HUES64 (cell line): ENCODE measurements at regions not wholly inside any gene's neighbourhood (a gene's known extent, or its start where the extent isn't known, plus 50 kb on each side); places are given as distances from the start of the nearest gene placed in this dataset.

Experiments
- H3K27ac ChIP-seq: 2 replicates; pipeline ENCODE4 v1.7.0; 2013; ENCODE audit warnings: low read depth, low read length, inconsistent platforms
- H3K27me3 ChIP-seq: 2 replicates; pipeline ENCODE4 v1.6.1; 2013; ENCODE audit warnings: mild to moderate bottlenecking, low read length; ENCODE audit not compliant: insufficient read depth
- H3K36me3 ChIP-seq: 2 replicates; pipeline ENCODE4 v1.6.1; 2013; ENCODE audit warnings: mild to moderate bottlenecking, low read length; ENCODE audit not compliant: insufficient read depth
- H3K4me1 ChIP-seq: 2 replicates; pipeline ENCODE4 v1.6.1; 2013; ENCODE audit warnings: mild to moderate bottlenecking, low read length, moderate library complexity; ENCODE audit not compliant: insufficient read depth
- H3K4me3 ChIP-seq: 2 replicates; pipeline ENCODE4 v1.5.1; 2013; ENCODE audit warnings: mild to moderate bottlenecking, low read length, moderate library complexity
- H3K9ac ChIP-seq: 2 replicates; pipeline ENCODE4 v1.6.1; 2013; ENCODE audit warnings: mild to moderate bottlenecking, low read depth, low read length
- H3K9me3 ChIP-seq: 2 replicates; pipeline ENCODE4 v1.6.1; 2013; ENCODE audit warnings: low read depth, low read length; ENCODE audit not compliant: insufficient read depth
- WGBS: fragments of 150-250, 120-280 bp; methylation state at CpG from one replicate; pipeline ENCODE4 v1.1.7; 2013; ENCODE audit warnings: missing lambda C conversion rate; 5-methylcytosine and 5-hydroxymethylcytosine counted together

DNA sequence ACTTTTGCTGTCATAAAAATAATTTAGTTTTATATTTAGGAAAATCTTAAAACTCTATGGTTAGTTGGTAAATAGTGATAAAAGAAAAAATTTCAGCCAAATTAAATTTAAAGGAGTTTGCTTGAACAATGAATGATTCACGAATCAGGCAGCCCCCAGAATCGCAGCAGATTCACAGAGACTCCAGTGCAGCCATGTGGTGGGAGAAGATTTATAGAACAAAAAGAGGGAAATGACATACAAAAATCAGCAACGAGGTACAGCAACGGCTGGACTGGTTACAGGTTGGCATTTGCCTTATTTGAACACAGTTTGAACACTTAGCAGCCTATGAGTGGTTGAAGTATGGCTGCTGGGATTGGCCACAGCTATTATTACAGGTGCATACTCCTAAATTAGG is 96.4 kb upstream of the MYCBP2 start:
- Histone ChIP-seq H3K27ac (no peak overlapping the region), H3K36me3 (no peaks in the 10 kb centered on the region), H3K4me3 (no peak overlapping the region), H3K27me3 (no peaks in the 10 kb centered on the region), H3K4me1 (no peaks in the 10 kb centered on the region), H3K9me3 (no peaks in the 10 kb centered on the region), H3K9ac (no peak overlapping the region)
- WGBS: 92% methylated on average over 4 of the region's 4 CpGs

DNA sequence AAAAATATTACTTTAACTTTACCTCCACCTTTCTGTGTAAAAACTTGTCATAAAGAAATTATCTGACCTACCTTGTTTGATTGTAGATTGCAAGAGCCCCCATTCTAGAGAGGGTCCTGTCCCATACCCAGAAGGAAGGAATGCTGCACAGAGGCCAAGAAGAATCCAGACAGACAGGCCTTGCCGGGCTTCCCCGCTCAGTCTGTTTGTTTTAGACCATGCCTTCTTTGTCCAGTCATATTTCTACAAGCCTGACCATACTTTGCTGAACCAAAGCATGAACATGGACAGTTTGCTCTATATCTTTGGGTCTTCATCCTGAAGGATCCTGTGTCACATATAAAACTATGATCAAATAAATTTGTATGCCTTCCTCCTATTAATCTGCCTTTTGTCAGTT is 95.8 kb upstream of the MYCBP2 start:
- H3K4me3 ChIP-seq: no peak overlapping the region
- H3K27me3 ChIP-seq: no peaks in the 10 kb centered on the region
- no peak overlapping the region for H3K9ac ChIP-seq
- no peaks in the 10 kb centered on the region for H3K4me1 ChIP-seq
- 97% methylated on average over 2 of the region's 2 CpGs for WGBS
- no peaks in the 10 kb centered on the region for H3K36me3 ChIP-seq
- no peak overlapping the region for H3K27ac ChIP-seq
- H3K9me3 ChIP-seq: no peaks in the 10 kb centered on the region

DNA sequence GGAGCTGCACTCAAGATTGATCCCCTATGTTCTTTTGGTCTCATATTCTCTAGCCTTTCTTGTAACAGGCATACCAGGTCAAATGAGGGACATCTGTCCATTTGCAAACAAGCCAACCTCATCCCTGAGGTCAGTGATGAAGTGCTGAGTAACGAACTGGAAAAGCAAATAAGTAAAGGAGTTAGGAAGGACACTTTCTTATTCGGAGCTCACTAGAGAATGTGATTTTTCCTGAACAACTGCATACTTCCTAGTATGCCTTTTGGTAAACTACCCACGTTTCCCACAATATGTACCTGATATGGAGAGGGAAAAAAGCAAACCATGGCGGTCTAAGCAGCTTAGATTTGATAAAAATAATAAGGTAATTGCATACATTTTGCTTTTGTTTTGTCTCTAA is 91.0 kb upstream of the MYCBP2 start:
- Histone ChIP-seq H3K27me3 (no peaks in the 10 kb centered on the region), H3K4me3 (no peak overlapping the region), H3K9ac (no peak overlapping the region), H3K27ac (no peak overlapping the region), H3K36me3 (no peaks in the 10 kb centered on the region), H3K9me3 (no peaks in the 10 kb centered on the region), H3K4me1 (no peaks in the 10 kb centered on the region)
- WGBS: 89% methylated on average over 3 of the region's 4 CpGs

DNA sequence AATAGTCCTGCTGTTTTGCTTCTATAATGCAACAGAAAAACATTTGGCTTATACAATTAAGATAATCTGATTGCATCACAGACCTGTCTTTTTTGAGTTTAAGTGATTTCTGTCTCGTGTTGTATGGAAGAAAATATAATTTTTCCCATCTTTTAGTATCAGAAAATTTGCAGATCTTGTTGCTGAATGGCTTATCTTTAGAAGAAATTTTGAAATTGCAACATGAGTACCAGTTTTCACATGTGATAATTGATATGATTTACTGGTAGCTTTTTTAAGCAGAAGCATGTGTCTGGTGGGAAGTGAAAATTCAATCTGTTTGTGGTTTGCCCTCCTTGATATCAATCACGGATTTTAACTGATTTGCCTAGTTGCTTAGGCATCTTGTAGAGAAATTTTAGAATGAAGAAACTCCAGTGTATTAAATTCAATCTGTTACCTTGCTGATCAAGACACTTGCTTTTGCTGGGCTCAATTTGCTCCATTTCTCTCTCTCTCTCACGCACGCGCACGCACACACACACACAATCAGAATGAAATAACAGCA is 89.8 kb upstream of the MYCBP2 start:
- 91% methylated on average over 5 of the region's 6 CpGs for WGBS
- Histone ChIP-seq H3K4me1 (0 out of 2 replicates have a peak, but pooled peaks cover 6% of the 10 kb centered on the region), H3K4me3 (no peak overlapping the region), H3K9me3 (no peaks in the 10 kb centered on the region), H3K9ac (no peak overlapping the region), H3K27ac (no peak overlapping the region), H3K27me3 (no peaks in the 10 kb centered on the region), H3K36me3 (no peaks in the 10 kb centered on the region)

DNA sequence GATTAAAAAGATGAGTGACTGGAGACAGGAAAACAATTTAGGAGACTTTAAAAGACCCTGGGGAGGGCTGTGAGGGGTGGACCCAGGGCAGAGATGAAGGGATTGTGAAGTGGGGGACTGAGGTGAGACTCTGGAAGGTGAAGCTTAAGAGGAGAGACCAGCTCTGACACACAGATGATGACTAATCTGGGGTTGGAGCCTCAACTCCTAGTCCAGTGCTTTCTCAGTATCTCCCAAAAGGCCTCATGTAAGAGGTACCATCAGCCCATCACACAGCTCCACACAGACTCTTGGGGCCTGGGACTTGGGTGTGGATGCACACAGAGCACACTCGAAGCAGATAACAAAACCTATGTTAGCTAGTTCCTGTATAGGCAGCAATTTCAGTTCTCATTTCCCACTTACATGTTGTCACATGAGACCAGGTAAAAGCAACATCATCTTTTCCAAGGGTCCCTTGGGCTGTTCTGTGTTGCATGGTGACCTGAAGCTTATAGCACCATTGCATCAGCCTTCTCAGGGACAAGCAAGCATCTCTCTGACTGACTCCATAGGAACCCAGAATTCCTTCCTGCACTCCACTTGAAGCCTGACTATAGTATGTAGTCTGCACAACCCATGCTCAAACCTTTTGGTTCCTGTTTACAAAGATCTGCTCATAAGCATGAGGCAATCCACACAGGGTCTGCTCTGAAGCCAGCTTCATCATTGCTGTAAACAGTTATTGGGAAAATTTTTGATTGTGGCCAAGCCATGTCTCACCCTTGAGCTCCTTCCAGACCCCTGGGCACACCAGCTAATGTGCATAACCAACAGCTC is 88.6 kb upstream of the MYCBP2 start:
- Histone ChIP-seq H3K4me3 (no peak overlapping the region), H3K9ac (no peak overlapping the region), H3K9me3 (no peaks in the 10 kb centered on the region), H3K27me3 (no peaks in the 10 kb centered on the region), H3K4me1 (0 out of 2 replicates have a peak, but pooled peaks cover 6% of the 10 kb centered on the region), H3K27ac (no peak overlapping the region), H3K36me3 (no peaks in the 10 kb centered on the region)
- 83% methylated on average over 1 of the region's 1 CpG for WGBS

DNA sequence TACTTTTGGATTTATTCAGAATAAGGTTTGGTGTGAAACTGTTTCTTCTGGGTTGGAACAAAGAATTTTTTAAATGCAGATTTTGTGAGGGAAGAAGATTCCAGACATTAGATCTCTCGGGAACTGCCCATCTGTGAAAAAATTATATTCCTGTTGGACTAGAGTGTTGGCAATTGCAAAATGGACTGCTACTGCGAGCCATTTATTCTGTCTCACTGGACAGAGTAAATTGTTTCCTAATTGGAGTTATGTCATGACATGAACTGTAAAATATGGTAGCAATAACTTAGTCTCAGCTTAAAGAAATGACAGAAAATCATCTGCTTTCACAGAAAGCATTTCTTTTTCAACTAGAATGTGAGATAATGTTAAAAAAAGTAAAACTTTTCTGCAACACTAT is 86.0 kb upstream of the MYCBP2 start:
- Histone ChIP-seq H3K4me1 (peaks cover 6% of the 10 kb centered on the region; the same call in 1 of the 2 replicates), H3K27ac (no peak overlapping the region), H3K9me3 (no peaks in the 10 kb centered on the region), H3K27me3 (no peaks in the 10 kb centered on the region), H3K36me3 (no peaks in the 10 kb centered on the region), H3K4me3 (no peak overlapping the region), H3K9ac (no peak overlapping the region)
- WGBS: 90% methylated on average over 2 of the region's 2 CpGs

DNA sequence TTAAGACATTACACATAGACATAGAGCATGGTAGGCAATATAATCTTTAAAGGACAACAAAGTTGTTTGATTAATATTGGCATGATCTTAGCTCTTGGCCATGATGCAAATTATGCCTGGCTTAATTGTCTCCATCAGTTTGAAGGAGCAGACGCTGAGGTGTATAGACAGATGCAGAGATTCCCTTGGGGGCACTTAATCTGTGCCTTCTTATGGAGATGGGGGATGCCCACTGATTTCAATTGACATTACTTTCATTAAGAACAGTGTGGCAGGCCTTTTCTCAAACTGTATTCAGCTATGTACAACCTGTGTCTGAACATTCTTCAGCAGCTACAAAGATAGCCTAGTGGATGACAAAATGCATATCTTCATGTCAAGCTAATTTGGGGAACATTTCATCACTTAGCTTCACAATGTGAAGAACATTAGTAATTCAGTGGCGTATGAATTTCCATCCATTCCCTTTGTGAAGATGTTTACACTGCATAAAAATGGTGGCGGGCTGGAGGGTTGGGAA is 85.3 kb upstream of the MYCBP2 start:
- H3K4me1 ChIP-seq: peaks cover 6% of the 10 kb centered on the region; the same call in 1 of the 2 replicates
- no peaks in the 10 kb centered on the region for H3K9me3 ChIP-seq
- H3K36me3 ChIP-seq: no peaks in the 10 kb centered on the region
- no peak overlapping the region for H3K27ac ChIP-seq
- 77% methylated on average over 3 of the region's 3 CpGs for WGBS
- H3K27me3 ChIP-seq: no peaks in the 10 kb centered on the region
- no peak overlapping the region for H3K4me3 ChIP-seq
- no peak overlapping the region for H3K9ac ChIP-seq

DNA sequence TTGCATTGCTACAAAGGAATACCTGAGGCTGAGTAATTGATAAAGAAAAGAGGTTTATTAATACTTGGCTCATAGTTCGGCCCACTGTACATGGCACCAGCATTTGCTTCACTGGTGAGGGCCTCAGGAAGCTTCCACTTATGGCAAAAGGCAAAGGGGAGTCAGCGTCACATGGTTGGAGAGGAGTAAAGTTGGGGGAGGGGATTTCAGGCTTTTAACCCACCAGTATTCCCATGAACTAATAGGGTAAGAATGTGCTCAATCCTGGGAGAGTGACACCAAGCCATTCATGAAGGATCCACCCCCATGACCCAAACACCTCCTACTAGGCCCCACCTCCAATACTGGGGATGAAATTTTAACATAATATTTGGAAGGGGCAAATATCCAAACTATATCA is 82.5 kb upstream of the MYCBP2 start:
- Histone ChIP-seq H3K27me3 (no peaks in the 10 kb centered on the region), H3K4me3 (no peak overlapping the region), H3K9ac (no peak overlapping the region), H3K36me3 (no peaks in the 10 kb centered on the region), H3K4me1 (peaks cover 6% of the 10 kb centered on the region; the same call in 1 of the 2 replicates), H3K9me3 (no peaks in the 10 kb centered on the region), H3K27ac (no peak overlapping the region)
- 92% methylated on average over 2 of the region's 2 CpGs for WGBS

DNA sequence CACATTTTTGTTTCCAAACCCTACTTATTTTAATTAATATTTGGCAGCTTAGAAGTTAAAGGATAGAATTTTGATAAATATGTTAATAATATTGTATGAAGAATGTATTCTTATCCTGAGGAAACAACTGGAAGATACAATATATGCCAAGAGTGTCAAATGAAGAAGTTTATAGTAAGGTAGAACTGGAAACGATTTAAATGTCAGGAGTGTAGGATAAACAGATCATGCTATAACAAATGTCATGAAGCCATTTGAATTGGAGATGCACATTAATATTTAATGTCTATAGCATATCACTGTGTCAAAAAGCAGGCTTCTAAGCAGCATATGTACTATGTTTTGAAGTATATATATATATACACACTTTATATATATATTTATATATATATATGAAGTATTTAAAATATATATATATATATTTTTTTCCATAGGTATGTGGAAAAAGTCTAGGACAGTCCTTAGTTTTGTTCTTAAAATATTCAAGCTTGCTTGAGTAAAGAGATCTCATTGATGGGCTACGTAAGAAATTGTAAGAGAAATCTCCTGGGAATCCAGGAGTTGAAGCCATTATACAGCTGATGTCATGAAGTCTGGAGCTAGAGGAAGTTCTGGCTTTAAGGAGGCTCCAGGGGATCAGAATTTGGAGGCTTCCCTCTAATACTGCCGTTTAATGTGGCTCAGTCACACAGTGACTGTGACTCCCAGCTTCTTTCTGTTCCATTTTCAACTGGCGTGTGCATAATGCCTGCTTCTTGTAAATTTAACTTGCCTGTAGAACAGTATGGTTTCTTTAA is 79.9 kb upstream of the MYCBP2 start:
- 90% methylated on average over 4 of the region's 4 CpGs for WGBS
- Histone ChIP-seq H3K4me3 (no peak overlapping the region), H3K9ac (no peak overlapping the region), H3K27ac (no peak overlapping the region), H3K4me1 (no peaks in the 10 kb centered on the region; the same call in 1 of the 2 replicates), H3K27me3 (no peaks in the 10 kb centered on the region), H3K9me3 (no peaks in the 10 kb centered on the region), H3K36me3 (no peaks in the 10 kb centered on the region)

DNA sequence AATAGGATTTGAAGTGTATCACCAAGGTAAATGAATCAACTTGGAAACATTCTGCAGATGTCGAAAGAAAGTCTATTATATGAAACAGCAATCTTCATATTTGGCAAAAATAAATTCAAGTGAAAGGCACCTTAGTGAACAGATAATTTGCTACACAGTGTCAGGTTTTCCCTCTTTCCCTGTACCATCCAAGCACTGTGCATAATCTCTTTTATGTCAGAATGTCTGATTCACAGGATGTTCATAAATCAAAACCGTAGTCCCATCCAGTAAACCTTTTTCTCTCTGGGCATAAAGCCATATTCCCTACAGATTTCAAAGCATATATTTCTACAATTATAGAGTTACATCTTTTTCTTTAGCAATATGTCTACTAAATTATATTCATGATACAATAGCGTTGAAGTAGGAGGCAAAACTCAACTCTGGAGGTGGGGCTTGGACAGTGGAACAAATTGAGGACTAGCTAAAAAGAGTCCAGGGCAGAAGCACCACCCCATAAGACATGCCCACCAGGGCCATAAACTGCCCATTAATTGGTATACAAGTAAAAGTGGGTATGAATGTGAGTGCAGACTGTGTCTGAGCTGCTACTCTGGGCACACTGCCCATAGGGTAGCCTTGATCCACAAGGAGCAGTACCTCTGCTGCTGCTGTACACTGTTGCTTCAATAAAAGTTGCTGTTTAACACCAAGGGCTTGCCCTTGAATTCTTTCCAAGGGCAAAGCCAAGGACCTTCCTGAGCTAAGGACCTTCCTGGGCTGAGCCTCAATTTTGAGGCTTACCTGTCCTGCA is 72.1 kb upstream of the MYCBP2 start:
- no peak overlapping the region for H3K27ac ChIP-seq
- WGBS: 91% methylated on average over 2 of the region's 3 CpGs
- H3K27me3 ChIP-seq: no peaks in the 10 kb centered on the region
- H3K36me3 ChIP-seq: no peaks in the 10 kb centered on the region
- H3K4me3 ChIP-seq: no peak overlapping the region
- H3K9me3 ChIP-seq: no peaks in the 10 kb centered on the region
- H3K9ac ChIP-seq: no peak overlapping the region
- H3K4me1 ChIP-seq: no peaks in the 10 kb centered on the region
